Activated CD8-positive, alpha-beta memory T cell treated with anti-CD3 and anti-CD28 coated beads for 24 hours (primary cell): ENCODE measurements at regions not wholly inside any gene's neighbourhood (a gene's known extent, or its start where the extent isn't known, plus 50 kb on each side); places are given as distances from the start of the nearest gene placed in this dataset.
"Not testable (repeated sequence)": the region's sequence is repeated elsewhere in the genome, so short reads cannot be mapped to it uniquely, and the experiment has no call there.

ENCODE experiments used
- DNase-seq: peaks from one replicate; pipeline ENCODE4 v3.0.0-alpha.2; 2020

GRCh38 chr4:38314663-38315062 lies 349.3 kb upstream of the KLF3 start:
- no peak for DNase-seq

DNA sequence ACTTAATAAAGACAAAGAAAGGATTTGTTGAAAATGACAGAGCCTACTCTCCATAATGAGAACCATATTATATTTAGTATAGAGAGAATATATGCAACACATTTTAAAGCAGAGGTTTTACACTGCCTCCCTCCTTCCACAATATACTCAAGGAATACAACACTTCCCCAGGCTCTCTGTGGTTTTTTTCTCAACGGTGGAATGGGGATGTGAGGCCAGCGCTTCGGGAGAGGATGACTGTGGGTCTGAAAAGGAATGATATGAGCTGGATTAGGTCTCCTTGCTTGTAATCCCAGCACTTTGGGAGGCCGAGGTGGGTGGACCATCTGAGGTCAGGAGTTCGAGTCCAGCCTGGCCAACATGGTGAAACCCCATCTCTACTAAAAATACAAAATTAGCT lies 348.7 kb upstream of the KLF3 start:
- no peak for DNase-seq

- DNase-seq, result no peak
These were observed 348.0 kb upstream of the KLF3 start for GRCh38 chr4:38316045-38316444.

DNA sequence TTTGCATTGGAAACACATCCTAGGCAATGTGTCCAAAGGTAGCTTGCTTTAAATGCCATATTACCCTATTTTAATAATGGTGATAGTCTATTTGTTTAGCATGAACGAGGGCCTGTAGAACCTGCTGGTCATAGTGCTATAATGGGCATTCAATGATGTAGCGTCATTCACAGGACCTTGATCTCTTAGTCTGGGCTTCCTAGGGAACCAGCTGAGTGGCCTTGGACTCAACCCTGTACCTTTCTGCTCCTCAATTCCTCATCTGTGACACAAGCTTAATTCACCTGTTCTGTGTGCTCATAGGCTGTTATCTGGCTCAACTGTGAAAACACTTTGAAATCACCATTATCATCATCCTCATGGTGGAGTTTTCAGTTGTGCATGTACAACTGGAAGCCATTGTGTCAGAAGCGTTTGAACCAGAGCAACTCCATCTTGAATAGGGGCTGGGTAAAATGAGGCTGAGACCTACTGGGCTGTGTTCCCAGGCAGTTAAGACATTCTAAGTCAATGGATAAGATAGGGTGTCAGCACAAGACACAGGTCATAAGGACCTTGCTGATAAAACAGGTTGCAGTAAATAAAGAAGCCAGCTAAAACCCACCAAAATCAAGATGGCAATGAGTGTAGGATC lies 346.8 kb upstream of the KLF3 start:
- DNase-seq, result no peak

DNA sequence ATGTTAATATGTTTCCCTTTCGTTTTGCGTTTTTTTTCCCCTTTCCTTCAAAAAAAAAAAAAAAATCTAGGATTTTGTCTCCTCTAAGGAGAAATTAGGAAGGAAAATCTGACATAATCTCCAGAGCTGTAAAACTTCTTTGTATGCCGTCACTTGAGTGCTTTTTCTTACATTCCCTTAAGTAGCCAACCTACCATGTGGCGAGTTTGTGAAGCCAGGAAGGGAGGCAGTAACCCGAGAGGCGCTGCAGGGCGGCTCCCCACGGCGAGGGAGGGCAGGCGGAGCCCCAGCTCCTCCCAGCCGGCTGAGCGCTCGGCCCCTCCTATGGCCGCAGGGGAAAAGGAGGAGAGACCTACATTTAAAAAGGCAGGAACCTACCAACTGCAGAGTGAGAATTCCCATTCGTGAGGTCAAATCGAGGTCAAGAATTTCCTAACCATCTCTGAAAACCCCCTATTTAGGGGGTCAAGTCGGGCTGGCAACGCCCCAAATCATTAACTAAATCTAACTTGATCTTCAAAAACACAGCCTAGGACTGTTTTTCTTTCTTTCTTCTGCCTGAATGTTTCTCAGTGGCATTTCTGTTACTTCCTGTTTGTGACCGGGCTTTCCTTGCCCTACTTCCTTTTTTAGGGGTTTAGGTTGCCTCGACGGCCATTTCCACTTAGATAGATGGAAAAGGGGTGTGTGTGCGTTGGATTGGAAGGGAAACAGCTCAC lies 345.1 kb upstream of the KLF3 start:
- DNase-seq, result peak; percentile 83

DNA sequence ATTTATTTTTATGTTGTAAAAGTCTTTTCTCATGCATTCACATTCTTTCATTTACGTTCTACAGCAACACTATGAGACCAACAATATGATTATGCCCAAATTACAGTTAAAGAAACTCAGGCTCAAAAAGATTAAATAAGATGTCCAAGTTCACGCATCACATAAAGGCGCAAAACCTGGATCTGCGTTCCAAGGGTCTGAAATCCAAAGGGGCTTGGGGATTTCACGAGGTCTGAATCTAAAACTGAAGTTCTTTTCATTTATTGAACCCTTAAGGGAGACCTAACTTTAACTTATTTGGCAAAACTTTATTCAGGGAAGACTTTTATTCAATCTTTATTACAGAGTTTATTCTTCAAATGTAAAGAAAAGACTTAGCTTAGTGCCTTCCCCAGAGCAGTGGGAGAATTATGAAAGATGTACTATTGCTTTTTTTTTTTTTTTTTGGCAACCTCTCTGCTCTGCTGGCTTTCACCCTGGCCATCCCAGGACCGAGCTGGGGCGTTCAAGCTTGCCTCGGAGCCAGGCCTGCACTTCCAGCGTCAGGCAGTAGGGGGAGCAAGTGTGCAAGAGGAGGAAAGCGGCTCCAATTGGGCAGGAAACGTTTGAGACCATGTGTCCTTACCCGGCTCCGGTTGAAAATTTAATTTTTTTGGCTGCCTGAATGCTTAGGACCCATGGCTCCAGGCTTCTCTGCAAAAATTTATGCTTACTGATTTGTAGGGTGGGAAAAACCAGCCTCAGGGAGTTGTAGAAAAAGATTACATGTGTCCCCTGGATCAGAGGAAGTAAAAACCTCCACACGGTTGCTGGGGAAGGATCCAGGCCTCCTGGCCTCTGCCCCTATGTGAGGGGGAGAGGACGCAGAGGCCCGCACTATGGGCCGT lies 344.3 kb upstream of the KLF3 start:
- DNase-seq, result peak; percentile 99

GRCh38 chr4:38320343-38320695 lies 343.7 kb upstream of the KLF3 start:
- DNase-seq, result no peak

GRCh38 chr4:38320833-38321232 lies 343.2 kb upstream of the KLF3 start:
- DNase-seq, result no peak

DNA sequence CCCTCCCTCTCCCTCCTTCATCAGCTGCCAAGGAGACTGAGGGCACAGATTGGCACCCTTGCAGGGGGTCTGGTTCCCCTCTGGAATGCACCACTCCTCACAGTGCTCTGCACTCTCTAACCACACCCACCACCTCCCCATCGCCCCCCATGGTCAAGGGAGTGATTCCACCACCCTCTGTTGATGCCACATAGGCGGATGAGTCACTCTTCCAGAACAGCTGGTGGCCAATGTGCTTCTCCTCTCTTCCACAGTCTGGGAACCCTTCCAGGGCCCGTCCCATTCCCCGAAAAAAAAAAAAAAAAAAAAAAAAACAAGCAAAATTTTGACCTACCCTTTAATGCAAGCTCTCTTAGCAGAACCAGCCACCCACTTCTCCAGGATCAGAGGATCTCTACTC lies 341.3 kb upstream of the KLF3 start:
- DNase-seq, result no peak

GRCh38 chr4:38323141-38323641 lies 340.8 kb upstream of the KLF3 start:
- no peak for DNase-seq

- no peak for DNase-seq
These were observed 339.0 kb upstream of the KLF3 start for GRCh38 chr4:38324861-38325628.

- no peak for DNase-seq
These were observed 338.4 kb upstream of the KLF3 start for GRCh38 chr4:38325629-38325913.

DNA sequence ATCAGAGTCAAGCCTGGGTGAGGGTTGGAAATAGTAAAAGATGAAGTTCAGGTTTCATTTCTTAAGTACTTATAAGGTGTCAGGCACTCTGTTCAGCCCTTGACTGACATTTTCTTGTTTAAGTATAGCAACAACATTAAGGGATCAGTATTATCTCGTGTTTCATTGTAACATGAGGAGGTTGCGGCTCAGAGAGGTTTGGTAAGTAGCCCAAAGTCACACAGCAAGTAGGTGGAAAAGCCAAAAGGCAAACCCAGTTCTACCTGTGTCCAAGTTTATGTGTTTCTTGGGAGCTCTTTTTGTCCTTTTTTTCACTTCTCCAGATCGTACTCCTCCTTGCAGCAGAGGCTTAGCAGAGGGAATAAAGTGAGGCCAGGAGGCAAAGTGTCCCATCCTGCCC lies 337.5 kb upstream of the KLF3 start:
- DNase-seq, result no peak

DNA sequence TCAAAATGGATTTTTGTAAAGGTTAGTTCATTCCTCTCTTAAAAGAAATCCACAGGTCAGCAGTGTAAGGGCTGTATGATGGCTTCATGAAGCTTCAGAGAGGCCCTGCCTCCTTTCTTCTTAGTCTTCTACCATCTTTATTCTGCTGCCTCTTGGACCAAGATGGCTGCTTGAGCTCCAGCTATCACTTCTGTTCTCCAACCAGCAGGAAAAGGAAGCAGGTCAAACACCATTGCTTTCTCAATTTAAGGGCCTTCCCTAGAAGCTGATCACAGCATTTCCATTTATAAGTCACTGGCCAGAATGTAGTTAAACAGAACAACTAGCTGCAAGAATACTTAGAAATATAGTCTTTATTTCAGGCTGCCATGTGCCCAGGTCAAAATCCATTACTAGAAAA lies 336.8 kb upstream of the KLF3 start:
- DNase-seq, result no peak

DNA sequence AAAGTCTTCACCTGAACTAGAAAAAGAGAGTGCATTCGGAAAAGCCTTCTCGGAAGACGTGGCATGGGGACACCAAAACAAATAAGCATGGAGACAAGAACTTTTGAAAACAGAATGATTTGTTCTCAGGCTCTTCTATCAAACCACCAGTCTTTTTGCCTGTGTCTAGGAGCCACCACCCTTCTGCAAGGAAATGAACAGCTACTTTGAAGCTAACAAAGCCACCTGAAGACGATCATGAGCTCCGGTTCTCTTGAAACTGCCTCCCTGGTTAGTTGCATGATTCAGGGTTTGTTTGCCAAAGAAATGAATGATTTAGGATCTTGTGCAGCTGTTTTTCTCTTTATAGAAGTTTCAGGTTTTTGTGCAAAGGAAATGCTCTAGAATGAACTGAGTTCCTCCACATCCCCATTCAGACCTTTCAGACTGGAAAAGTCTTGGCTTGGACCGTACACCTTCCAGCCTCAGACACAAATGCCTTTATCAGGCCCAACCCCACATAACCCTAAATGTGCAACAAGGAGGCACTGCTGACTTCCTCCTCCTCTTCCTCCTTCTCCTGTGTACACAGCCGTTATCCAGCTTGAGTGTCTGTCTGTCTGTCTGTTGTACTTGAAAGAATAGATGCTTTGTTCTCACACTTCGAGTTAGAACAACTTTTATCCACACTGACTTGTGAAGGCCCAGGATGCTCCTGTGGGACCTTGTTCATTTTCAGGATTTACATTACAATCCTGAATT lies 334.8 kb upstream of the KLF3 start:
- no peak for DNase-seq

DNA sequence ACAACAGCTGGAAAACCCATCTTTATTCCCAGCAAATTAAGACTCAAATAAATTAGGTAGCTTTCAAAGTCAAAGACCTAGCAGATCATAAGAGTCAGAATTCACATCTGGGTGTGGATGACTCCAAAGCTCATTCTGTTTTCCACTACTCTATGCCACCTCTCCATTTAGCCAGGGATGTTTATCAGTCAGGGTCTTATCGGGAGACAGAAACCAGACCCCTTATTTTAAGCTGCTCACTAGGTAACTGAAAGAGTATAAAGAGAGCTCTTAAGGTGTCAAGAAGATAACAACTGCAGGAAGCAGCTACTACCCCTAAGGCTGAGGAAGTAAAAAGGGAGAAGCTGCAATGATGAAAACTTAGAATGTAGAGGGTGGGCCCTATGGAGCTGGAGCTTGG lies 333.7 kb upstream of the KLF3 start:
- DNase-seq, result no peak

GRCh38 chr4:38330936-38331335 lies 333.1 kb upstream of the KLF3 start:
- DNase-seq, result no peak

GRCh38 chr4:38332699-38333098 lies 331.3 kb upstream of the KLF3 start:
- no peak for DNase-seq

DNA sequence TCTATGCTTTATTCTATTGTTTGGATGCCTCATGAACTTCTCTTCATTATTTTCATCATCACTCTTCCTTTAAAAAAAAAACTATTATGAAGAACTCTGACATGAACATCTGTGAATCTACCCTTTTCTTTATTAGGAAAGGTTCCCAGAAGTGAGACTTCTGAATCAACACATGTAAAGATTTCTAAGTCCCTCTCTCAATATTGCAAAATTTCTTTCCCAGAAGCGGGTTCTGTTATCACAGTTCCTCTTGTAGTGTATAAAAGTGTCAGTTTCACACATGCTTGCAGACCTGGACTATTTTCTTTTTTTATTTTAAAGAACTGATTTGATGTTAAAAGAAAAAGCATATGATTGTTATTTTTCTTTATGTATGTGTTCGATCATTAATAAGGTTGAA lies 330.8 kb upstream of the KLF3 start:
- no peak for DNase-seq

DNA sequence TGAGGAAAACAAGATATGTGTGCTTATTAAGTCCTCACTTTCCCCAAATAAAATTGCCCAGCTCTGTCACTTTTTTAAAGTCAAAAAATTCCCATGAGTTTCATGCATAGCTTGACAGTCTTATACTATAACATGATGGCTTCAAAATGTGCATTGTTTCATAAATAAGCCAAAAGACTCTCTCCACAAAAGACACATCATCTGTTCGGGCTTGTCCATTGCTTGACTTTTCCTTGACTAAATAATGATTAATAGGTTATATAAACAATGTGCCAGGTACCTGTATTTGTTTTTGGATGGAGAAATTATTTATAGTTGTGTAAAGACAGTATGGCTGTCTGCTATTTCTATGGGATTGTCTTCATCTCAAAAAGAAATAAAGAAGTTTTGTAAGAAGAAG lies 329.2 kb upstream of the KLF3 start:
- no peak for DNase-seq

DNA sequence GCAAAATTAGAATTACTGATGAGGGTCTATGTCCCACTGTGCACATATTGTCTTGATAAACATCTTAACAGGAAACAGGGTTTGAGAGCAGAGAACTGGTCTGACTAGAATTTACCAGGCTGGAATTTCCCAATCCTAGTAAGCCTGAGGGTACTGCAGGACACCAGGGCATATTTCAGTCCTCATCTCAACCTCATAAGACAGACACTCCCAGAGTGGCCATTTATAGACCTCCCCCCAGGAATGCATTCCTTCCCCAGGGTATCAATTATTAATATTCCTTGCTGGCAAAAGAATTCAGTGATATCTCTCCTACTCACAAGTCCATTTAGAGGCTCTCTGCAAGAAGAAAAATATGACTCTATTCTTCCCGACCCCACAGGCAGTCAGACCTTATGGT lies 325.1 kb upstream of the KLF3 start:
- DNase-seq, result not testable (repeated sequence)

- DNase-seq, result no peak
These were observed 320.4 kb upstream of the KLF3 start for GRCh38 chr4:38343608-38344007.

- DNase-seq, result no peak
These were observed 319.1 kb upstream of the KLF3 start for GRCh38 chr4:38344929-38345328.
